ENCODE measurements at regions not wholly inside any gene's neighbourhood (a gene's known extent, or its start where the extent isn't known, plus 50 kb on each side); places are given as distances from the start of the nearest gene placed in this dataset.
"Not testable (repeated sequence)": the region's sequence is repeated elsewhere in the genome, so short reads cannot be mapped to it uniquely, and the experiment has no call there.

GRCh38 chr1:19024532-19024931 lies 68.1 kb upstream of the IFFO2 start:
- no peak for DNase-seq (ENCODE audit: extremely low spot score)
- CTCF ChIA-PET: interaction anchor here (1.1 to 2.2 kb wide), 3 partner anchors 31 to 116 kb away, joined by 4 to 6 read pairs (median 5); no protein-coding TSS in a partner anchor

DNA sequence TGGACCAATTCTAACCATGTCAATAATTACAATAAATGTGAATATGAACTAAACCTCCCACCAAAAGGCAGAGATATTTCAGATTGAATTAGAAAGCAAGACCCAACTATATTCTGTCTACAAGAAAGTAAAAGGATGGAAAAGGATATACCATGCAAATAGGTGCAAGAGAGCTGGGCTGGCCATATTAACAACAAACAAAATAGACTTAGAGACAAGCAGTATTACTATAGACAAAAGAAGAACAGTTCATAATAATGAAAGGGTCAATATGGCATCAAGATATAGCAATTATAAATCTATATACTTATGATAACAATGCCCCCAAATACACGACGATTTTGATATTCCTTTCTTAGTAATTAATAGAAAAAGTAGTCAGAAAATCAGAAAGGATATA lies 67.3 kb upstream of the IFFO2 start:
- no peak for DNase-seq (ENCODE audit: extremely low spot score)
- ChIA-PET POLR2A (no interaction called here), CTCF (no interaction called here)
- TF ChIP-seq CTCF (IDR thresholded peaks at IDR 0.05; ENCODE audit: control extremely low read depth, extremely low read depth, low read depth, missing control alignments): no peak

More at GRCh38 chr1:19024532-19024931, 68.1 kb upstream of the IFFO2 start:
- POLR2A ChIA-PET: interaction anchor here (0.7 kb wide), 1 partner anchor 964 kb away, joined by 7 read pairs; no protein-coding TSS in a partner anchor
- TF ChIP-seq CTCF (IDR thresholded peaks at IDR 0.05; ENCODE audit: control extremely low read depth, extremely low read depth, low read depth, missing control alignments): no peak

GRCh38 chr1:19021845-19022244 lies 65.4 kb upstream of the IFFO2 start:
- POLR2A ChIA-PET: no interaction called here
- CTCF ChIA-PET: no interaction called here
- no peak for DNase-seq (ENCODE audit: extremely low spot score)
- TF ChIP-seq CTCF (IDR thresholded peaks at IDR 0.05; ENCODE audit: control extremely low read depth, extremely low read depth, low read depth, missing control alignments): no peak

- DNase-seq (ENCODE audit: extremely low spot score); POLR2A ChIA-PET; CTCF ChIA-PET: not testable (repeated sequence)
Measured at GRCh38 chr1:19019288-19019687, 62.8 kb upstream of the IFFO2 start.

- CTCF ChIA-PET: interaction anchor here (1.6 kb wide), 1 partner anchor 108 kb away, joined by 4 read pairs; no protein-coding TSS in a partner anchor
- POLR2A ChIA-PET: no interaction called here
Measured at GRCh38 chr1:19015476-19015875, 59.0 kb upstream of the IFFO2 start.

DNA sequence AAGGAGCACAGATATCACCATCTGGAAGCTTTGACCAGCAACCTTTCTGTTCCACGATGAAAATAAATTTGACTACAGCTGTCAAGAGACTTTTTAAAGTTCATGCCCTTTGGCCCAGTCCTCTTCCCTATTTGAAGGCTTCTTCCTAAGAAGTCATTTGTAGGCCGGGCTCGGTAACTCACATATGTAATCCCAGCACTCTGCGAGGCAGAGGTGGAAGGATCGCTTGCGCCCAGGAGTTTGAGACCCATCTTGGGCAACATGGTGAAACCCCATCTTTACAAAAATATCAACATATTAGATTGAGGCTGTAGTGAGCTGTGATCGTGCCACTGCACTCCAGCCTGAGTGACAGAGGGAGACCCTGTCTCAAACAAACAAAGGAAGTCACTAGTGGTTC lies 58.3 kb upstream of the IFFO2 start:
- DNase-seq (ENCODE audit: extremely low spot score): no peak
- no peak for TF ChIP-seq CTCF (IDR thresholded peaks at IDR 0.05; ENCODE audit: control extremely low read depth, extremely low read depth, low read depth, missing control alignments)
- POLR2A ChIA-PET: no interaction called here
- CTCF ChIA-PET: no interaction called here

More at GRCh38 chr1:19015476-19015875, 59.0 kb upstream of the IFFO2 start:
- DNase-seq (ENCODE audit: extremely low spot score): no peak
- TF ChIP-seq CTCF (IDR thresholded peaks at IDR 0.05; ENCODE audit: control extremely low read depth, extremely low read depth, low read depth, missing control alignments): no peak

DNA sequence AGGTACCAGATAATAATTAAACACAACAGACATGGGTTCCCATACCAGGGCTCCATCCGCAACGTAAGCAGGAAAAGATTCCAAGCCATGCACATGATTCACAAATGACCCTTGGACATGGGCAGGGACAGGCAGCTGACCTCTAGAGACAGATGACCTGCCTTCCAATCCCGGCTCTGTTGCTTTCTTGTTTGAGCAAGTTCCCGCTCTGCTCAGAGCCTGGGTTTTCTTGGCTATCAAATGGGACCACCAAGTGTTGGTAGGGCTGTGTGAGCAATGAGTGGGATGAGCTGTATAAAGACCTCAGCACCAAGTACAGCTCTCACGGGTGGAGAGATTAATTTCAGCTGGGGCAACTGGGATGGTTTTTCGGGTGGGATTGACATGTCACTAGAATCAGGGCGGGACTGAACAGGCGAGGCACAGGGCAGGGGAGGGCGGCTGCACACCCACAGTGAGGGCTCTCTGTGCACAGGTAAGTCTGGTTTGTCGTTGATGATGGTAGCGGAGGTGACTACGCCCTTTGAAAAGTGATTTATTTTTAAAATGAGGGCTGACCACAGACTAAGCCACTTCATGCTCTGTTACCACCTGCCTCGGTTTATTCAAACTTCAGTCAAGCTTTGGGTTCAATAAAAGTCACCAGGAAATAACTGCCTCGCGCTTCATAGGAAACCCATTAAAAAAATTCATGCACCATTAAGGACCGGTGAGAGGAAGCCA lies 57.5 kb upstream of the IFFO2 start:
- no peak for TF ChIP-seq CTCF (IDR thresholded peaks at IDR 0.05; ENCODE audit: control extremely low read depth, extremely low read depth, low read depth, missing control alignments)
- POLR2A ChIA-PET: no interaction called here
- DNase-seq (ENCODE audit: extremely low spot score): no peak
- CTCF ChIA-PET: no interaction called here
